ENCODE measurements at regions not wholly inside any gene's neighbourhood (a gene's known extent, or its start where the extent isn't known, plus 50 kb on each side); places are given as distances from the start of the nearest gene placed in this dataset.

- Mint-ChIP-seq H3K4me3 (ENCODE audit: unreplicated experiment) (no peak overlapping the region), H3K36me3 (ENCODE audit: insufficient read depth, unreplicated experiment) (no peaks in the 10 kb centered on the region), H3K9me3 (ENCODE audit: unreplicated experiment) (no peaks in the 10 kb centered on the region), H3K27me3 (ENCODE audit: insufficient read depth, unreplicated experiment) (no peaks in the 10 kb centered on the region), H3K27ac (ENCODE audit: low read depth, unreplicated experiment) (no peak overlapping the region), H3K4me1 (ENCODE audit: insufficient read depth, unreplicated experiment) (peaks cover 15% of the 10 kb centered on the region)
- TF ChIP-seq CTCF (IDR thresholded peaks at IDR 0.05; ENCODE audit: unreplicated experiment): no peak
- BruUV-seq (replicated peaks): no TSS peak
- peak; percentile 66 for DNase-seq (ENCODE audit: unreplicated experiment)
- intact Hi-C loops (cut with micrococcal nuclease): no loop called here
- CTCF ChIA-PET: interaction anchor here (0.6 to 0.8 kb wide), 2 partner anchors 13 to 39 kb away, joined by 3 to 5 read pairs; no protein-coding TSS in a partner anchor
- POLR2A ChIA-PET: no interaction called here
These were observed 133.4 kb upstream of the MKLN1 start for GRCh38 chr7:131194070-131194865.

- CTCF ChIA-PET: interaction anchor here (0.6 to 1.1 kb wide), 2 partner anchors 106 to 330 kb away, joined by 3 read pairs; no protein-coding TSS in a partner anchor
- intact Hi-C loops (cut with micrococcal nuclease): no loop called here
- BruUV-seq (replicated peaks): no TSS peak
- Mint-ChIP-seq H3K4me3 (ENCODE audit: unreplicated experiment) (no peak overlapping the region), H3K4me1 (ENCODE audit: insufficient read depth, unreplicated experiment) (peaks cover 15% of the 10 kb centered on the region), H3K36me3 (ENCODE audit: insufficient read depth, unreplicated experiment) (no peaks in the 10 kb centered on the region), H3K27ac (ENCODE audit: low read depth, unreplicated experiment) (no peak overlapping the region), H3K27me3 (ENCODE audit: insufficient read depth, unreplicated experiment) (no peaks in the 10 kb centered on the region), H3K9me3 (ENCODE audit: unreplicated experiment) (no peaks in the 10 kb centered on the region)
- no peak for TF ChIP-seq CTCF (IDR thresholded peaks at IDR 0.05; ENCODE audit: unreplicated experiment)
- POLR2A ChIA-PET: interaction anchor here (0.9 kb wide), 1 partner anchor 8 kb away, joined by 3 read pairs; no protein-coding TSS in a partner anchor
- no peak for DNase-seq (ENCODE audit: unreplicated experiment)
These were observed 130.9 kb upstream of the MKLN1 start for GRCh38 chr7:131196803-131197202.

GRCh38 chr7:131197920-131198615 lies 129.6 kb upstream of the MKLN1 start:
- intact Hi-C loops (cut with micrococcal nuclease): no loop called here
- no TSS peak for BruUV-seq (replicated peaks)
- Mint-ChIP-seq H3K36me3 (ENCODE audit: insufficient read depth, unreplicated experiment) (no peaks in the 10 kb centered on the region), H3K9me3 (ENCODE audit: unreplicated experiment) (no peaks in the 10 kb centered on the region), H3K4me1 (ENCODE audit: insufficient read depth, unreplicated experiment) (peaks cover 15% of the 10 kb centered on the region), H3K27me3 (ENCODE audit: insufficient read depth, unreplicated experiment) (no peaks in the 10 kb centered on the region), H3K27ac (ENCODE audit: low read depth, unreplicated experiment) (no peak overlapping the region), H3K4me3 (ENCODE audit: unreplicated experiment) (no peak overlapping the region)
- TF ChIP-seq CTCF (IDR thresholded peaks at IDR 0.05; ENCODE audit: unreplicated experiment): no peak
- no peak for DNase-seq (ENCODE audit: unreplicated experiment)
- ChIA-PET CTCF (interaction anchor here (0.6 to 1.0 kb wide), 2 partner anchors 34 to 97 kb away, joined by 3 to 4 read pairs; no protein-coding TSS in a partner anchor), POLR2A (interaction anchor here (0.7 kb wide), 2 partner anchors 9 to 26 kb away, joined by 3 read pairs; no protein-coding TSS in a partner anchor)

GRCh38 chr7:131202451-131202850 lies 125.2 kb upstream of the MKLN1 start:
- intact Hi-C loops (cut with micrococcal nuclease): no loop called here
- CTCF ChIA-PET: no interaction called here

More at GRCh38 chr7:131202451-131202850, 125.2 kb upstream of the MKLN1 start:
- POLR2A ChIA-PET: no interaction called here
- no peaks in the 10 kb centered on the region for H3K36me3 Mint-ChIP-seq (ENCODE audit: insufficient read depth, unreplicated experiment)
- no peaks in the 10 kb centered on the region for H3K9me3 Mint-ChIP-seq (ENCODE audit: unreplicated experiment)
- TF ChIP-seq CTCF (IDR thresholded peaks at IDR 0.05; ENCODE audit: unreplicated experiment): no peak
- H3K27ac Mint-ChIP-seq (ENCODE audit: low read depth, unreplicated experiment): no peak overlapping the region
- no TSS peak for BruUV-seq (replicated peaks)
- DNase-seq (ENCODE audit: unreplicated experiment): no peak
- no peaks in the 10 kb centered on the region for H3K27me3 Mint-ChIP-seq (ENCODE audit: insufficient read depth, unreplicated experiment)
- peaks cover 7% of the 10 kb centered on the region for H3K4me1 Mint-ChIP-seq (ENCODE audit: insufficient read depth, unreplicated experiment)
- no peak overlapping the region for H3K4me3 Mint-ChIP-seq (ENCODE audit: unreplicated experiment)
